ENCODE measurements at regions not wholly inside any gene's neighbourhood (a gene's known extent, or its start where the extent isn't known, plus 50 kb on each side); places are given as distances from the start of the nearest gene placed in this dataset.

DNA sequence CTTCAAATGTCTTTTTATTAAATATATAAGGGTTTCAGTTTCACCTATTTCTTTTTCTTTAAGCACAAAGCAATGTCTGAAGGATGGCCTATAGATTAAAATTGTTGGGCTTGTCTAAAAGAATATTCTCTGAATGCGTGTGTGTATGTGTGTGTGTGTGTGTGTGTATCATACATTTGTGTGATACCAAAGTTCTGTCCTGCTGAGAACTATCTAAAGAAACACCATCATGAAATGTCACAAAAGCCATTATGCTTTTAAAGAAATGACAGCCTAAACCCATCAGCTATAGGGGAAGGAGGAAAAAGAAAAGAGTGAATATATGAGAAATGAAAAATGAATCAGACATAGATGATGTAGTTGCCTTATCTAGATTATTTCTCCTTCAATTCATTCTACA lies 1501.5 kb upstream of the TENM3 start:
- no peak overlapping the region for H3K27ac ChIP-seq (ENCODE audit: low read length)
- H3K27me3 Mint-ChIP-seq = no peaks in the 10 kb centered on the region
- no peak overlapping the region for H3K4me3 Mint-ChIP-seq
- no peaks in the 10 kb centered on the region for H3K4me1 ChIP-seq (ENCODE audit: control insufficient read depth in 1 of 2, extremely low read depth in 1 of 2, insufficient read depth in 2 of 2, low read length in 2 of 2)
- ATAC-seq (replicated peaks in 1 of 4) = no peak
- no peaks in the 10 kb centered on the region for H3K36me3 Mint-ChIP-seq
- ChIA-PET CTCF (no interaction called here), POLR2A (no interaction called here)
- no peak for DNase-seq
- peaks cover 0 to 3% (median 0%) of the 10 kb centered on the region in 3 donors for H3K9me3 Mint-ChIP-seq
- no peak overlapping the region for H3K4me3 ChIP-seq (ENCODE audit: control insufficient read depth in 1 of 2, extremely low read depth in 1 of 2, low read length in 1 of 2)
- no peaks in the 10 kb centered on the region for H3K9me3 ChIP-seq
- no CpG with 5 or more reads among the region's 1 CpG for WGBS (ENCODE audit: insufficient coverage)
- H3K27ac Mint-ChIP-seq = no peak overlapping the region
- H3K36me3 ChIP-seq (ENCODE audit: control insufficient read depth in 2 of 2, extremely low read depth in 1 of 2, insufficient read depth in 1 of 2, low read length in 1 of 2) = no peaks in the 10 kb centered on the region
- no peaks in the 10 kb centered on the region for H3K4me1 Mint-ChIP-seq
- no peaks in the 10 kb centered on the region for H3K27me3 ChIP-seq (replicated peaks in 1 of 2; ENCODE audit: control insufficient read depth in 2 of 2, extremely low read depth in 1 of 2, insufficient read depth in 2 of 2, low read length in 1 of 2)

DNA sequence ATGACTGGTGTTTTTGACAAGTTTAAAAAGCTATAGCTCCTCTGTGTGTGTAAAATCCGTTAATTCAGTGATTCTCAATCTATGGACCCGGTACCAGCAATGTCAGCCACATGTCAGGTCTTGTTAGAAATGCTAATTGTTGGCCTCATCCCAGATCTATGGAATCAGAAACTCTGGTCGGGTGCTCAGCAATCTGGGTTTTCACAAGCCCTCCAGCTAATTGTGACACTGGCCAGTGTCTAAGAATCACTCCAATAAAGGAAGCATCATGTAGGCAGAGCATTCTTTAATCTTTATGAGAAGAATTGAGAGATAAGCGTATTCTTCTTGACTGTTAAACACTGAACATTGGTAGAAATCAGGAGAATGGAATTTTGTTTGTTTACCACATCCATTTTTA lies 1498.2 kb upstream of the TENM3 start:
- WGBS (ENCODE audit: insufficient coverage) = 61% methylated on average over 2 of the region's 4 CpGs
- peaks cover 0 to 3% (median 0%) of the 10 kb centered on the region in 3 donors for H3K9me3 Mint-ChIP-seq
- H3K27ac Mint-ChIP-seq = no peak overlapping the region
- Histone ChIP-seq H3K4me1 (ENCODE audit: control insufficient read depth in 1 of 2, extremely low read depth in 1 of 2, insufficient read depth in 2 of 2, low read length in 2 of 2) (no peaks in the 10 kb centered on the region), H3K27me3 (replicated peaks in 1 of 2; ENCODE audit: control insufficient read depth in 2 of 2, extremely low read depth in 1 of 2, insufficient read depth in 2 of 2, low read length in 1 of 2) (no peaks in the 10 kb centered on the region), H3K9me3 (no peaks in the 10 kb centered on the region), H3K27ac (ENCODE audit: low read length) (no peak overlapping the region), H3K36me3 (ENCODE audit: control insufficient read depth in 2 of 2, extremely low read depth in 1 of 2, insufficient read depth in 1 of 2, low read length in 1 of 2) (no peaks in the 10 kb centered on the region), H3K4me3 (ENCODE audit: control insufficient read depth in 1 of 2, extremely low read depth in 1 of 2, low read length in 1 of 2) (no peak overlapping the region)
- H3K36me3 Mint-ChIP-seq = no peaks in the 10 kb centered on the region
- no peak overlapping the region for H3K4me3 Mint-ChIP-seq
- ATAC-seq (replicated peaks in 1 of 4) (no peak), DNase-seq (no peak)
- ChIA-PET POLR2A (no interaction called here), CTCF (no interaction called here)
- H3K4me1 Mint-ChIP-seq = no peaks in the 10 kb centered on the region
- H3K27me3 Mint-ChIP-seq = no peaks in the 10 kb centered on the region

DNA sequence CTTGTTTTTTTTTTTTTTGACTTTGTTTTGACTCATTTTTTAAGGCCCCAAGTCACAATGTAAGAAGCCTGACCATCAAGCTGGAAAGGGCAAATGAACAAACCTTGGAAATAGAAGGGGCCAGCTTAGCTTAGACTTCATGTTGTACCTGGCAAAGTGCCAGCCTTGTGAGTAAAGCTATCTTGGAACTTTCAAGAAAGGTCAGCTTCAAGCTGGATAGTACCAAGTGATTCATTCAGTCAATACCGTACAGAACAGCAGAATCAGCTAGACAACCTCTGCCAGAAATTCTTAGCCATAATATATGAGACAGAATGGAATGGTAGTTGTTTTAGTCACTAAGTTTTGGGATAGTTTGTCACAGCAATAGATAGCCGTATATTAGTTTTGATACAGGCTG lies 1492.2 kb upstream of the TENM3 start:
- no peak for ATAC-seq (replicated peaks in 1 of 4)
- no peaks in the 10 kb centered on the region for H3K4me1 Mint-ChIP-seq

DNA sequence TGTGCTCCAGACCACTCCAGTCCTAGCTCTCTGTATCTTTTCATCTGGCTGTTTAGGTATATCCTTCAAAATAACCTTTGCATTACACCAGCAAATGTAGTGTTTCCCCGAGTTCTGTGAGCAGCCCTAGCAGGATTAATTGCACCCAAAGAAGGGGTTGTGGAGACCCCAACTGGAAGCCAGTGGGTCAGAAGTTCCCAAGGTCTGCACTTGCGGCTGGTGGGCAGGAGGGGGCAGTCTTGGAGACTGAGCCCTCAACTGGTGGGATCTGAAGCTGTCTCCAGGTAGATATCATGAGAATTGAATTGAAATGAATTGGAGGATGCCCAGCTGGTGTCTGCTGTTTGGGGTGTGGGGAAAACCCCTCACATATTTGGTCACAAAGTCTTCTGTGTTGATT lies 1485.3 kb upstream of the TENM3 start:
- Mint-ChIP-seq H3K27ac (no peak overlapping the region), H3K36me3 (no peaks in the 10 kb centered on the region), H3K4me3 (no peak overlapping the region), H3K9me3 (peaks cover 3 to 21% (median 12%) of the 10 kb centered on the region in 3 donors), H3K4me1 (no peaks in the 10 kb centered on the region), H3K27me3 (no peaks in the 10 kb centered on the region)
- no peaks in the 10 kb centered on the region for H3K27me3 ChIP-seq (replicated peaks in 1 of 2; ENCODE audit: control insufficient read depth in 2 of 2, extremely low read depth in 1 of 2, insufficient read depth in 2 of 2, low read length in 1 of 2)
- H3K4me1 ChIP-seq (ENCODE audit: control insufficient read depth in 1 of 2, extremely low read depth in 1 of 2, insufficient read depth in 2 of 2, low read length in 2 of 2) = no peaks in the 10 kb centered on the region
- H3K9me3 ChIP-seq = no peaks in the 10 kb centered on the region
- POLR2A ChIA-PET = no interaction called here
- H3K36me3 ChIP-seq (ENCODE audit: control insufficient read depth in 2 of 2, extremely low read depth in 1 of 2, insufficient read depth in 1 of 2, low read length in 1 of 2) = no peaks in the 10 kb centered on the region
- no peak overlapping the region for H3K27ac ChIP-seq (ENCODE audit: low read length)
- no peak overlapping the region for H3K4me3 ChIP-seq (ENCODE audit: control insufficient read depth in 1 of 2, extremely low read depth in 1 of 2, low read length in 1 of 2)
- DNase-seq (no peak), ATAC-seq (replicated peaks in 1 of 4) (no peak)
- WGBS (ENCODE audit: insufficient coverage) = 83% methylated on average over 1 of the region's 2 CpGs
- CTCF ChIA-PET = no interaction called here

More for the DNA sequence above, 1492.2 kb upstream of the TENM3 start:
- Mint-ChIP-seq H3K36me3 (no peaks in the 10 kb centered on the region), H3K27me3 (no peaks in the 10 kb centered on the region), H3K27ac (no peak overlapping the region), H3K9me3 (peaks cover 4 to 19% (median 5%) of the 10 kb centered on the region in 3 donors), H3K4me3 (no peak overlapping the region)
- ChIA-PET CTCF (interaction anchor here in 1 of 2 donors (0.6 kb wide), 1 partner anchor 19 kb away, joined by 4 read pairs; no protein-coding TSS in a partner anchor), POLR2A (no interaction called here)
- DNase-seq = no peak
- Histone ChIP-seq H3K36me3 (ENCODE audit: control insufficient read depth in 2 of 2, extremely low read depth in 1 of 2, insufficient read depth in 1 of 2, low read length in 1 of 2) (no peaks in the 10 kb centered on the region), H3K27ac (ENCODE audit: low read length) (no peak overlapping the region), H3K4me1 (ENCODE audit: control insufficient read depth in 1 of 2, extremely low read depth in 1 of 2, insufficient read depth in 2 of 2, low read length in 2 of 2) (no peaks in the 10 kb centered on the region), H3K9me3 (no peaks in the 10 kb centered on the region), H3K4me3 (ENCODE audit: control insufficient read depth in 1 of 2, extremely low read depth in 1 of 2, low read length in 1 of 2) (no peak overlapping the region), H3K27me3 (replicated peaks in 1 of 2; ENCODE audit: control insufficient read depth in 2 of 2, extremely low read depth in 1 of 2, insufficient read depth in 2 of 2, low read length in 1 of 2) (no peaks in the 10 kb centered on the region)
- WGBS (ENCODE audit: insufficient coverage) = no CpG with 5 or more reads among the region's 2 CpGs

DNA sequence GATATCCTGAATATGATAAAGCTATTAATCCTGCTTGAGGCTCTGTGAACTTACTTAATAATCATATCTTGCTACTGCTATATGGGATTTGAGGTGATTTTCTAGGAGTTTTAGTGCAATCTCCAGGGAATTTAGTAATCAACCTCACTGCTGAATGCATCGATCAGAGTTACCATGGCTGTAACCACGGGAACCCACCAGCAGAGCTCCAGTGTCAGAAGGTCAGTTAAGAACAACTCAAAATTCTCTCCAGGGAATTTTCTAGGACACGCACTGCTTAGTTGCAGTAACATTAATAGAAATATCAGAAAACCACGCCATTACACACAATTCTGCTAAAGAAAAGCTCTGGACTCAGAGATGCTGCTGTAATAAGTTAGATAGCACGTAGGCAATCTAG lies 1477.2 kb upstream of the TENM3 start:
- POLR2A ChIA-PET = no interaction called here
- H3K4me1 Mint-ChIP-seq = no peaks in the 10 kb centered on the region
- no peak for DNase-seq
- WGBS (ENCODE audit: insufficient coverage) = no CpG with 5 or more reads among the region's 5 CpGs
- Histone ChIP-seq H3K4me3 (ENCODE audit: control insufficient read depth in 1 of 2, extremely low read depth in 1 of 2, low read length in 1 of 2) (no peak overlapping the region), H3K27me3 (replicated peaks in 1 of 2; ENCODE audit: control insufficient read depth in 2 of 2, extremely low read depth in 1 of 2, insufficient read depth in 2 of 2, low read length in 1 of 2) (no peaks in the 10 kb centered on the region), H3K27ac (ENCODE audit: low read length) (no peak overlapping the region), H3K4me1 (ENCODE audit: control insufficient read depth in 1 of 2, extremely low read depth in 1 of 2, insufficient read depth in 2 of 2, low read length in 2 of 2) (no peaks in the 10 kb centered on the region), H3K9me3 (no peaks in the 10 kb centered on the region), H3K36me3 (ENCODE audit: control insufficient read depth in 2 of 2, extremely low read depth in 1 of 2, insufficient read depth in 1 of 2, low read length in 1 of 2) (no peaks in the 10 kb centered on the region)
- CTCF ChIA-PET = no interaction called here
- peaks cover 7 to 15% (median 7%) of the 10 kb centered on the region in 3 donors for H3K9me3 Mint-ChIP-seq
- ATAC-seq (replicated peaks in 1 of 4) = no peak
- H3K27me3 Mint-ChIP-seq = no peaks in the 10 kb centered on the region
- no peaks in the 10 kb centered on the region for H3K36me3 Mint-ChIP-seq
- H3K27ac Mint-ChIP-seq = no peak overlapping the region
- no peak overlapping the region for H3K4me3 Mint-ChIP-seq

DNA sequence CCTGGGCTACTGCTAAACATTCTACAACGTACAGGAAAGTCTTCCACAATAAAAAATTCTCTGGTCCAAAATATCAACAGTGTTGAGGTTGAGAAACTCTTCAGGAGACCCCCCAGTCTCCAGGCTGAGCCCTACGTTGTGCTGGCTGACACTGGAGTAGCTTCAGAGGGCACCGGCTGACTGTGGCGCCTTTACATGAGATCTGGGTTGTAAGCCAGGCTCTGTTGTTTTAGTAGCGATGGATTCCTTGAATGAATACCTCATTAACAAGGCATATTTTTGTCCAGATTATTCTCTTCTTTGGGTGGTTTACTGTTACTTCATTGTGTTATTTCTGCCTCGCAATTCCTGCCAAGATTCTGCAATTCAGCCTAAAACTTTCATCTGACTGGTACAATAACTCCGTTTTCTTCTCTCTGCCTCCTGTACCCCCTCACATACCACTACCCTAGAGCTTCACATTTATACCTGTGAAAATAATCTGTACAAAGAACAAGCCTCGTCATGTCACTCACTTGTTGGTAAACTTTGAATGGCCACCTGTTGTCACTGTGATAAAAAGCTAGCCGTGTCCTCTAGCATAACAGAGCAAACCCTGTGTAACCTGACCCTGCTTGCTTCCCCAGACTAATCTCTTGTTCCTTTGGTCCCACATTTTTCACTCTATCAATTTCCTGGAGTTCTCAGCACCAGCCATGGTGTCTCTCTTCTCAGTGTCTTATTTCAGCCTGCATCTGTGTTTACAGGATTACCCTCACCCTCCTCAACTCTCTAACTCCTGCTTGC lies 1476.1 kb upstream of the TENM3 start:
- H3K27ac Mint-ChIP-seq = no peak overlapping the region
- no peaks in the 10 kb centered on the region for H3K36me3 ChIP-seq (ENCODE audit: control insufficient read depth in 2 of 2, extremely low read depth in 1 of 2, insufficient read depth in 1 of 2, low read length in 1 of 2)
- 54% methylated on average over 6 of the region's 9 CpGs for WGBS (ENCODE audit: insufficient coverage)
- no peak overlapping the region for H3K4me3 ChIP-seq (ENCODE audit: control insufficient read depth in 1 of 2, extremely low read depth in 1 of 2, low read length in 1 of 2)
- ATAC-seq (replicated peaks in 1 of 4) (no peak), DNase-seq (no peak)
- no peaks in the 10 kb centered on the region for H3K4me1 Mint-ChIP-seq
- no peaks in the 10 kb centered on the region for H3K9me3 ChIP-seq
- no peak overlapping the region for H3K4me3 Mint-ChIP-seq
- ChIA-PET CTCF (no interaction called here), POLR2A (no interaction called here)
- no peaks in the 10 kb centered on the region for H3K4me1 ChIP-seq (ENCODE audit: control insufficient read depth in 1 of 2, extremely low read depth in 1 of 2, insufficient read depth in 2 of 2, low read length in 2 of 2)
- H3K36me3 Mint-ChIP-seq = no peaks in the 10 kb centered on the region
- peaks cover 7 to 15% (median 7%) of the 10 kb centered on the region in 3 donors for H3K9me3 Mint-ChIP-seq
- no peak overlapping the region for H3K27ac ChIP-seq (ENCODE audit: low read length)
- H3K27me3 ChIP-seq (replicated peaks in 1 of 2; ENCODE audit: control insufficient read depth in 2 of 2, extremely low read depth in 1 of 2, insufficient read depth in 2 of 2, low read length in 1 of 2) = no peaks in the 10 kb centered on the region
- no peaks in the 10 kb centered on the region for H3K27me3 Mint-ChIP-seq

DNA sequence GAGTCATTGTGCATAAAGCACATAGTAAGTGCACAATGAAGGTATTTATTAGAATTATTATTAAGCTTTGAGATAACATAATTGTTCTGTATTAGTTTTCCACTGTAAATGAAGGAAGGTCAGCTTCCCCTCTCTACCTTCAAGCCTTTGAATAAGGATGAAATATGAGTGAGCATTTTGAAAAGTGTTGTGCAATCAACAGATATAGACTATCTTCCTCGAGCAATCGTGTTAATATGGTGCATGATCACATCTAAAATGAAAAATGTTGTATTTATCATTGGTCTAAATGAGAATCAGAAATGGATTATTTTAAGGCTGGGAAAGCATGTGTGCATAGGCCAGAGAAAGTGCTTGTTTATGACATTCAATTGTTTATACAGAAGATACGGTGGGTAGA lies 1474.6 kb upstream of the TENM3 start:
- no peak for ATAC-seq (replicated peaks in 1 of 4)

More for the DNA sequence above, 1474.6 kb upstream of the TENM3 start:
- H3K36me3 Mint-ChIP-seq = no peaks in the 10 kb centered on the region
- no peak overlapping the region for H3K4me3 Mint-ChIP-seq
- no peaks in the 10 kb centered on the region for H3K4me1 ChIP-seq (ENCODE audit: control insufficient read depth in 1 of 2, extremely low read depth in 1 of 2, insufficient read depth in 2 of 2, low read length in 2 of 2)
- H3K27me3 Mint-ChIP-seq = no peaks in the 10 kb centered on the region
- H3K9me3 ChIP-seq = no peaks in the 10 kb centered on the region
- no peaks in the 10 kb centered on the region for H3K27me3 ChIP-seq (replicated peaks in 1 of 2; ENCODE audit: control insufficient read depth in 2 of 2, extremely low read depth in 1 of 2, insufficient read depth in 2 of 2, low read length in 1 of 2)
- H3K4me1 Mint-ChIP-seq = no peaks in the 10 kb centered on the region
- POLR2A ChIA-PET = no interaction called here
- no peak overlapping the region for H3K27ac Mint-ChIP-seq
- CTCF ChIA-PET = no interaction called here
- no peaks in the 10 kb centered on the region for H3K36me3 ChIP-seq (ENCODE audit: control insufficient read depth in 2 of 2, extremely low read depth in 1 of 2, insufficient read depth in 1 of 2, low read length in 1 of 2)
- no peak for DNase-seq
- H3K27ac ChIP-seq (ENCODE audit: low read length) = no peak overlapping the region
- H3K4me3 ChIP-seq (ENCODE audit: control insufficient read depth in 1 of 2, extremely low read depth in 1 of 2, low read length in 1 of 2) = no peak overlapping the region
- WGBS (ENCODE audit: insufficient coverage) = 75% methylated on average over 3 of the region's 3 CpGs
- H3K9me3 Mint-ChIP-seq = peaks cover 5 to 15% (median 12%) of the 10 kb centered on the region in 3 donors
